Iris pigment epithelial cell (primary cell): ENCODE measurements at regions not wholly inside any gene's neighbourhood (a gene's known extent, or its start where the extent isn't known, plus 50 kb on each side); places are given as distances from the start of the nearest gene placed in this dataset.

Experiments
- DNase-seq: peaks from one replicate; pipeline ENCODE4 v3.0.0-alpha.2; 2011; ENCODE audit warnings: low read depth

DNA sequence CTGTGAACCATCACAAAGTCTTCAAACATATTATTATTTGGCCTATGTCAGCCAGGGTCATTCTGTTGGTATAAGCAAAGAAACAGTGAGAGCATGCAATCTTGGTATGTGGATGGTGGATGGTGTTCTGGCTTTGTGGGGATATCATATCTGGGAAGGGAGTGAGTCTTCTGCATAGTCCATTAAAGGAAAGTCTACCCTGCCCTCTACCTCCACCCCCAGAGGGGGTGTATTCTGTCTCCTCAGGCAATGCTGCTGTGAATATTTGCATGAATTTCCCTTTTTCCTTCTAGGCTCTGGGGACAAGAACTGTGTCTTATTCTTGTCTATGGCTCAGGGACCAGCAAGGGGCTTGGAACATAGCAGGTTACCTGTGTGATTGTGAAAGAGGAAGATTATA is 495.8 kb downstream of the PDCD6IP start:
- DNase-seq = no peak

DNA sequence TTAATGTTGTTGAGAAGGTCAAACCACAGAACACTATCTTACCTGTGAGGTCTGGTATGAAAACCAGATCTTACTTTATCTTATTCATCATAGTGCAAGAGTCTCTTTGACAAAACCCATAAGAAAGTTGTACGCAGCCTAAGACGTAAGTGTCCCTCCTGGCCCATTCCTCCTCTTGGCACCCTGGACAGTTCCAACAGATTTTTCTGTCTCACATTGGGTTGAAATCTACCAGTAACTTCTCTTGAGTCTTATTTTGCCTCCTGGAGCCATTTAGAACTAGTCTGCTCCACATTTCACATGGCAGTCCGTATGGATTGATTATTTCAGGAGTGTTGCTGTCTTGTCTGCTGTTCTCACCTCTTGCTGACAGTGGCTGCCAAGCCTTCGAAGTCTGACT is 498.4 kb downstream of the PDCD6IP start:
- no peak for DNase-seq

DNA sequence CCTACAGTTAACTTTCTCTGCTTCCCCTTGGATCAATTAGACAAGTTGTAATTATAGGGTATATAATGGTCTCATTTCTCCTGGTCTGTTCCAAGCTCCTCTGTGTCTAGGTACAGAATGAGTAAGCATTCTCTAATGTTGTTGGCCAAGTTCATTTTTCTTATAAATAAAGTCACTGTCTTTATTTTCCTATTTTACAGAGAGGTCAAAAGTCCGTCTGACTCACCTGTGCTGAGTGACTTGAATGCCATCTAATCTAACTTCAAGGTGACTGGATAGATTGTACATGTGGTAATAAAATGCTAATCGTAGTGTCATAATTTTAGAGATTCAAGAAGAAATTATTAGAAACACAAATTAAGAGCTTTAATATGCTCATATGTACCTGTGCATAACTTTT is 500.2 kb downstream of the PDCD6IP start:
- DNase-seq = no peak

DNA sequence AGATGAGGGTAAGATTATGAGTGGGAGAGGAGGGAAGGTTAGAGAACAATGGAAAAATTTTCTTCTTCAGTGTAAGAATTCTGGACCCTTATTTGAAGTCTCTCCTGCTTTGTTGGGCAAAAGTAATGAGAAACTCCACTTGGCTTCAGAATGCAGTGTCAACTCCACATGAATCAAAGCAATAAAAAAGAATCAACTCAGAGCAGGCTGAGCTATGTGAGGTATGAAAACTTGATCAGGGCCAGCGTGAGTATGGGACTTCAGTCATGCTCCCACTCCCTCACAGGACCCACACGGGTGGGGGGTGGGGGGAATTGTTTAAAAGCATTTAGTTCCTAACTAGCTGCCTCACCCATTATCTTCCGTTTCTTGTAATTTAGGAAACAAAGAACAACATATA is 502.2 kb downstream of the PDCD6IP start:
- no peak for DNase-seq

DNA sequence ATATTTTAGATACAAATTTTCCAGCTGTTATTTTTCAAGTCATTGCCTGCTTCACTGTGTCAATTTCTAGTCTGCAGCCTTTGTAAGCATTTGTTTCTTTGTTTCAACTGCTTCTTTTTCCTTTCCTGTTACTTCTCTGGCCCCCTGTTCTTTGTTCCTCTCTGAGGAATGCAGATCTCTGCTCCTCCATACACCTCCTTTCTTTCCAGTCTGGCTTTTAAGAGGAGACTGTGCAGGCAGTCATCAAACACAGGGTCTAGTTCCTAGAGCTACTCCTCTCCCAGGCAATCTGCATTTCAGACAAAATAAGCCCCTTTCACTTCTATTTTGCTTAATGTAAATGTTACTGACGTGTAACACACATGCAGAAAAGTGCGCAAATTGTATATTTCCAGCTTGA is 502.9 kb downstream of the PDCD6IP start:
- no peak for DNase-seq

DNA sequence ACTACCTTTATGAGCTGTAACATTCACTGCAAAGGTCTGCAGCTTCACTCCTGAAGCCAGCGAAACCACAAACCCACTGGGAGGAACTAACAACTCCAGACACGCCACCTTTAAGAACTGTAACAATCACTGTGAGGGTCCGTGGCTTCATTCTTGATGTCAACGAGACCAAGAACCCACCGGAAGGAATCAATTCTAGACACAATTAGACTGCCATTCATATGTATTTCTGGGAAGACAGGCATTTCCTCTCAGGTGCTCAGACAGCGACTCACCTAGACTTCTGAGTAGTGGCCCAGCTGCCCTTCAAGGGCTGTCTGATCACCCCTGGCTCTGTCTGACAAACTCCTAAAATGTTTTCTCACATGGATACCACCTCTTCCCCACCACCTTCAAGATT is 506.8 kb downstream of the PDCD6IP start:
- DNase-seq = no peak

DNA sequence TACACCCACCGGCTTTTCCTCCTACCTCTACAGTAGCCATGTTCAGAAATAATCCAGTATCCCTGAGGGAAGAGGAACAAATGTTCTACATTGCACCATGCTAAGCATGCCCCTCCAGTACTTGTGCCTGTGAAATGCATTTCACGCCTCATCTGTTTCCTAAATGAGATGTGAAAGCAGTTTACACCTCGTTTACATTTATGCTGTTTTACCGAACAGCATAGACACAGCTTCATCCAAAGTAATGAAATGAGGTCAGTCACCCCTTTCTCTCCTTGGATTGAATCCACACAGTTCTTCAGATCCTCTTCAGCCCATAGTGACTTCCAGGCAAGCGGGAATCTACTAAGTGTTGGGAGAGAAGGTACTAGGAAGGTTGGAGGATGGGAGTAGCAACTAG is 514.3 kb downstream of the PDCD6IP start:
- no peak for DNase-seq

DNA sequence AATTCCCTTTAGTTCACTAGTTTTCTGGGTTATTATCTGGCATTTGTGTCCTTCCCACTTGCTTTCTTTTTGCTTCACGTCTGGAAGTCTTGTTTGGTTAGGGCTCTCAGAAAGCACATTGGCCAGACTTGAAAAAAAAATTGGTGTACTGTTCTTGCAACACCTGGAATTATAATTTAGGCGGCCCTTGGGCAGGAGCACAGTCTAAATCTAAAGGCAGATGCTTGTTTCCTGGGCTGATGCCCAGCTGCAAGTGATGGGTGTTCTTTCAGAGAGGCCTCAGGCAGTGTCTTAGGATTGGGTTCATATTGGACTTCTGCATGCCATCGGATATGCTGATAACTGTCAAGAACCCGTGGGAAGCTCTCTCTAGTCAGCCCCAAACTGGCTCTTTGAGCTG is 521.5 kb downstream of the PDCD6IP start:
- no peak for DNase-seq

DNA sequence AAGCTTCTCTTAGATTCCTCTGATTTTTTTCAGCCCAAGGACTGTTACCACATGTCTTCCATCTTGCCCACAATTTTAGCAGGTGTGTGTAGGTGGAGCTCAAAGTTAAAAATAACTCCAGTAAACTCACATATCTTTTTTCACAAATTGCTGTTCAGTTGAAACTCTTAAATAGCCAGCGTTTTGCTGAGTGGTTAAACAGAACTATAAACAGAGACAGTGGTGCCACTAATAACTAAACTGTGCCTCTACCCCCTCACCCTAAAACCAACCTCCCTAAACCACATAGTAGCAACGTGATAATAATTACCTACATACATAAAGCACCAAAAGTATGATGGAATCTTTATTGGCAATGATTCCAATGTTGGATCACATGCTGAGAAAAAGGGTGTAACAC is 525.1 kb downstream of the PDCD6IP start:
- DNase-seq = no peak

DNA sequence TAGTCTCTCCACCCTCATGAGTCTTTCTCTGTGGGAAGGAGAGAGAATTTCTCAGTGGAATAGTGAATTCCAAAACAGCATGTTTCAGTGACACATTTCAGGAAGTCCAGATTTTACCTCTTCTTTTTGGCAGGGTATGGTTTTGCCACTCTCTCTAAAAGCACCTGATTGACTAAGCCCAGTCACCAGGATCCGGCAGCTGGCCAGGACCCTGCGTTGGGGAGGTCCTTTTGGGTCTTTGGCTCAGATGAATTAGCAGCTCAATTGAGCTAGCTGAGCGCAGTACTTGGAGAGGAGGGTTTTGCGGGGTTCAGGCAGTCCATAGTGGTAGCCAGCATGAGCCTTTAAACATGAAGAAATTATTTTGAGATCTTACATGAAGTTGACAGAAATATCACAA is 548.2 kb downstream of the PDCD6IP start:
- no peak for DNase-seq

DNA sequence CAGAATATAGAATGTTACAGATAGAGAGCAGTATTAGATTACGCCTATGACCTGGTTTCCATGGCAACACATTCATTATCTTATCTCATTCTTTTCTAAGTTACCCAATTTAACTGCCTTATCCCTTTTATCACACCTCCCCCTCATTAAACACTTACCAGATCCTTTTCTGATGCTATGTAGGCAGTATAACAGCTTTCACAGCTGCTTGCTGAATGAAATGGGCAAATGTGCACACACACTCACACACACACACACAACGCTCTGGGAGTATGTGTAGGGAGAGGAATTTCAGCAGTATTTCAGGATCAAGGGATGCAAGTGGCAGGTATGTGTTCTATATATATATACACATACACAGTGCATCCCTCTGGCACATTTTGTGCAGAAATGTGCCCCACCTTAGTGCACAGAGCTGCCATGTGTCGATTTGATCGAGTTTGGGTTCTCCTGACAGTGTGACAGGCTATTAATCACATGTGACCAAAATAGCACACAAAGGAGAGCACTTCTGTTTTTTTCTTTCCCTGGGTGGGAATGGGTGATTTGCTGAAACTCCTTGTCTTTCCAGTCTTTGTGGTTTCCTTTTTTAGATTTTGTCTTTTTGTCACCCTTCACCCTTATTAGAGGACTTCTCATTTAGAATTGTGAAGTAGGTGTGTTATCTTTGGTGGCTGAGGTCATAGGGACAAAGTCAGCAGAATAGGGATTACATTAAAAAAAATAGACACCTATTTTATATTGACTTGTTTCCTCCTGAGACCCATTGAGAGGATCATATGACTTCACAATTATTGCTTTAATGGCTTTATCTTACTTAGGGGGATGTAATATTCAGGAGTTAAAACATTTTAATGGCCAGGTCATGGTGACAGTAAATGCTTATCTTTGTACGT is 553.7 kb downstream of the PDCD6IP start:
- no peak for DNase-seq

DNA sequence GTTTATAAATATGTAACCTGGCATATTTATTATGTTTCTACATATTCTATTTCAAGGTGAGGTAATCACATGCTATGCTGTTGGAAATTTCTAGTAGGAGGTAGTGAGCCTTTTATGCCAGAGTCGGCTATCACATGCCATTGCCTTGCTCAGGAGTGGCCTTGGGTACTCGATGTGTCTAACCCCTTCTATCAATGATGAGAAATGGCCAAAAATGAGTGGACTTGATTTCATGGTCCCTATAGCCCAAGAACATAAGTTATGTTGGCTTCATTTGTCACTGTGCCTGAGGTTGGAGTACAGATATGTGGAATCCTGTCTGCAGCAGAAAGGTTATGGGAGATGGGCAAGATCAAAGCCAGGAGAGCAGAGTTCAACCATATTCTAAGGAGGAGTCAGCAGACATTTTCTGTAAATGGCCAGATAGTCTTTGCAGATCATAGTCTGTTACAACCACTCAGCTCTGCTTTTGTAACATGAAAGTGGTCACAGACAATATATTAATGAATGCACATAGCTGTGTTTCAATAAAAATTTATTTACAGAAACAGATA is 554.4 kb downstream of the PDCD6IP start:
- DNase-seq = no peak

DNA sequence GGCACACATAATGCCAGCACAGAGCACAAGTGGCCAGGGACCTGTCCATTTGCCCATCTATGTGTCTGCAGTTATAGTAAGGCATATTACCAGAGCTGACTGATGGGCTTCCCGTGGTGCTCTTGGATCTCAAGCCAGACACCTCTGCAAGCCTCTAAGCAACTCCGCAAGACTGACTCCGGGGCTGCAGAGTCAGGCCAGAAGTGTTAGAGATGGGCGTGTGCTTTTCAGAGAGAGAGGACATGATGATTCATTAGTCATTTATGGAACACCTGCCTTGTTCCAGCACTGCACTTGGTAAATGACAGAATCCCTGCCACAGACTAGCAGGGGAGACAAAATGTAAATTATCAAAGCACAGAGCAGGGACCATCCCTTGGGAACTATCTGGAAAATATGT is 559.0 kb downstream of the PDCD6IP start:
- no peak for DNase-seq

DNA sequence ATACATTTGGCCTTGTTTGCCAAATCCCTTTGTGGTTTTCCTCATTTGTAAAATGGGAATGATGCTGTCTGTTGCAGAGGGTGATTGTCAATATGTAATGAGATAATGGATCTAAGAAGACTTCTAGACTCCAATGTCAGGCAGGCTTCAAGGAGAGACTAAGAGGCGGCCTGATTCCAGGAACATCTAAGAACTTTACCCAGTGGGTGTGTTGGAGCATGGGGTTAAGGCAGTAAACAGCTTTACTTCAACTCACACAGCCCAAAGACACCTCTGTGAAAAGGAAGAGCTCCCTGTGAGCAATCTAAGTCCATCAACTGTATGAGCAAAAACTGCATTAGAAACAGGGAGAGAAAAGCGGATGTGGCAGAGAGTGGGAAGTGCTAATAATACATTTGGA is 560.6 kb downstream of the PDCD6IP start:
- DNase-seq = no peak

DNA sequence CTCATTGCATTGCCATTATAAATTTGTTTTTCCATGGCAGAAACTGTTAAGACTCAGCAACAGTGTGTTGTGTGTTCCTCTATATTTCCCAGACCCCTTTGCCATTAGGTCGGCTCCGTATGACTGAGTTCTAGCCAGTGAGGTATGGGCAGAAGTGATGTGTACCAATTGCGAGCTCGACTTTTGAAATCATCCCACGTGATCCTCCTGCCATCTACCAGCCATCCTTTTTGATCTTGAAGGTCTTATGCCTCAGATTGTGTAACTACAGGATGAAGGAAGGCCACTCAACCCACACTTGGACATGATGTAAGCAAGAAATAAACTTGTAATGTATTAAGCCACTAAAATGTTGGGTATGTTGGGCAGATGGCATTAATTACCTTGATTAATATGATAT is 562.3 kb downstream of the PDCD6IP start:
- DNase-seq = no peak

DNA sequence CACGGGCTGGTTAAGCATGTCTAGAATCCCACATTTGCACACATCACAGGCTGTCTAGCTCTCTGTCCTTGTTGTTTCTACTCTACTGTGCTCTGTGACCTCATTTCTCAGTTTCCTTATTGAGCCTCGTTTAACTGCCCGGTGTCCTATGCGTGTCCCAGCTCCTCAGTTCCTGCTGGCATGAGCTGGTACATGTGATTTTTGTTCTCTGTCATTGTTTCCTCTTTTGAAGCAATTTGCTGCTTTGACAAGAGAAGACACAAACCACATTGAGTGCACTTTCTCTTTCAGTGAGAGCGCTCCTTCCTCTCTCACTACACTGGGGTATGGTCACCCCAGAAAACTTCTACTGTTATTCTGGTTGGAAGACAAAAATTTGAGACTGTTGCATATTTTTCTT is 563.5 kb downstream of the PDCD6IP start:
- DNase-seq = no peak

DNA sequence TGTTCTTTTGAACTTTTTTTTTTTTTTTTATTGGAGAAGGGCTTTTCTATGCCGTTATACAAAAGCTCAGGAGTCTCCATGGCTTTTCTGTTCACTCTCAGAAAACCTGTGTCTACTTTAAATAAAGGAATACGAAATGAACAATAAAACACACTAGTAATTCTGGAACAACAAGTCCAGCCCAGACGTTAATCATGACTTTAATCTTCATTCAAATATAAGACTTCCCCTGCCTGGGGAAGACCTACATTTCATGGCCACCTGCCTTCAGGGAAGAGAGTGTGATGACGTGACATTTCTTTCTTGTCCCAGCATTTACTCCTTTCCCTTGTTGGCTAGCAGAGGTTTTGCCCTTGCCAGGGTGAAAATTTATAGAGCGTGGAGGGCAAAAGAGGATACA is 564.5 kb downstream of the PDCD6IP start:
- DNase-seq = no peak

DNA sequence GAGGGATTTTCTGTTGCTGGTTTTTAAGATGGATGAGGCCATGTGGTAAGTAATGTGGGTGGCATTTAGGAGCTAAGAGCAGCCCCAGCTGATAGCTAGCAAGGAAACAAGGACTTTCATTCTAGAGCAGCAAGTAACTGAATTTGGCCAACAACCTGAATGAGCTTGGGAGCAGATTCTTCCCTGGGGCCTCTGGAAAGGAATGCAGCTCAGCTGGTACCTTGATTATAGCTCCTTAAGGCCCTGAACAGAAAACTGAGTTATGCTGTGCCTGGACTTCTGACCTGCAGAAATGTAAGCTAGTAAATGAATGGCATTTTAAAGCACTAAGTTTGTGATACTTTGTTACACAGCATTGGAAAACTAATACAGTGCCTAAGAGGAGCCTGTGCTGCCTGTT is 565.5 kb downstream of the PDCD6IP start:
- no peak for DNase-seq

DNA sequence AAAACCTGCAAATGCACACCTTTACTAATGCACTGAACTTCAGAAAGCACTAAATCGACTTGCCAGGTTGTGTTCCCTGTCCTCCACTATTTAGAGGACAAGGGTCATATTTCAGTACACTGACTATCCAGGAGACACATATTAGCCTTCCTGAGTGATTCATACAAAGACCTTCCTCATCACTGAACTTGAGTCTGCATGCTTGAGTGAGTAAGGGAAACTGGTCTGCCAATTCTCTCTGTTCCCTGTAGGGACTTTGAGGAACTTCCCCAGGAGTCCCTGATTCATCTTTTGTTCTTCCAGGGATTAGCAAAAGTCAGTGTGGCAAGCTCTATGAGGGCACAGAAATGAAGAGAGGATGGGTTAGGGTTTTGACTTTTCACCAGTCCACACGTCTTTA is 565.9 kb downstream of the PDCD6IP start:
- peak; percentile 33 for DNase-seq

DNA sequence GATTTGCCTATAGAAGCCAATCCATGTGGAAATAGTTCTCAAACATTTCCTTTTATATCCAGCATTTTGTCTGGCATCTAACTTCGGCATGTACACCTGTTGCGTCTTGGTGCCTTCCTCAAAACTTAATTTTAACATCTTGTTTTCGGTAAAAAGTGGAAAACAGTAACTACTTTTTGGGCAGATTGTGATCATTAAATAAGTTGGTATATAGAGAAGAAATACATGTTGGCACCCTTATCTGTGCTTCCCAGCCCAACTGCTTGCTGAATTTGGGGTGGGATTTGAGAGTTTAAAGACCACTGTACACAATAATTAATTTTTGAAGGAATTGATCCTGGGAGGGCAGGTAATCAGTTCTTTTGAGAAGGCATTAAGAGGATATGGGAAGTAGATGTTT is 566.8 kb downstream of the PDCD6IP start:
- DNase-seq = no peak

DNA sequence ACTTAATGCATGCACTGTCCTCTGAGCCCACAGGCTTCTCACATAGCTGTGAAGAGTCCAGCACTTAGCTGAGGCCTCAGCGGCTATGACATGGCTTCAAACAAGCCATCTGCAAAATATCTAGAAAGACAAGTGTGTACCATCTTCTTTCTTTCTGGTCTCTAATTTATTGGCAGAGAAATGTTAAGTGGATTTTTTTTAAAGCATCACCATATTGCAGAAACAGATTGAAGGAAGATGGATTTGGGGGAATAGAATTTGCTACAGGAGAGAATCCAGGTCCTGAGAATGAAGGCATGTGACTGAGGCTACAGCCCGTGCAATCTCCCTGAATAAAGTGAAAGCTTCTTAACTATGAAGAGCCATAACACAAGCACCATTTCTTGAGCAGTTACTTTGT is 567.3 kb downstream of the PDCD6IP start:
- no peak for DNase-seq

DNA sequence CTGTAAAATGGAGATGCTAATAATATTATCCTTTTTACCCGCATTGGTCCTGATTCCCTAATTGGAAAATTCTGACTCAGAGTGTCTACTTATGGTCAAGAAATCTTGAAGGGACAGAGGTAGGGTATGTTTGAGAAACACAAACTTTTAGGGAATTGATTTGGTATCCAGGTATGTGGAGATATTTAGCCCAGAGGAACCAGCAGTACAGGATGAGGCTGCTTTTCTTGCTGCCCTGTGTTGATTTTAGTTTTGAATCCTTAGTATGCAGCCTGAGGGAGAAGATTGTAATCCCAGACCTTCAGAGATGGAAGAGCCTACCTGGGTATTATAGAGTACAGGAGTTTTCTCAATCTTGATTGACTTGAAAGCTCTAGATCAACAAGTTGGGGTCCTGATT is 569.1 kb downstream of the PDCD6IP start:
- no peak for DNase-seq

DNA sequence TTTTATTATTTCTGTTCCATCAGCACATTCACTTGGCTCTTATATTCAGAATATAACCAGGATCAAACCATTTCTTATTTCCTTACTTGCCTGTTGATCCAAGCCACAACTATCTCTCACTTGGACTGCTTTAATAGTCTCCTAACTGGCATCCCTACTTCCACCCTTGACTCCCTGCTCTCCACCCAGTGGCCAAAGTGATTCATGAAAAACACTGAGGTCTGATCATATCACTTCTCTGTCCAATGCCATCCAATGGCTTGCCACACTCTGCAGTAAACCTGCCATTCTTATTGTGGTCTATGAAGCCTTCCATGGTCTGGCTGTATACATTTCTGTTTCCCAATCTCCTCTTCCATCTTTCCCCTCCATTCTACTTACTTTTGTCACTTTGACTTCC is 576.1 kb downstream of the PDCD6IP start:
- DNase-seq = no peak

DNA sequence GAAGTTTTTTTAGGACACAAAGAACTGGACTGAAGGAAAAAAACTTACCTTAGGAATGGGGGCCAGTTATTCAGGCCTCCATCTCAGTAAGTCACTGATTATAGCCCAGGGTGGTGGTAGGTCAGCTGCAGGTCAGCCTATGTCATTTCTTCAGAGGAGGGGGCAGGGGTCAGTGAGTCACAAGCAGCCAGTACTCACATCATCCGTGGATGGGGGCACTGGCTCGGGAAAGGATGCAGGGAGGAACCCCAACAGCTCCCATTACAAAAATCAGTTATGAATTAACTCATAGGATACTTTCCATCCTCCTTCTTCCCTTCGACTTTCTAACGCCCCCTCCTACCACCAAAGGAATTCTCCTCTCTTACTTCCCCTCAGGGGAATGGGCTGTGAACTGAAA is 578.3 kb downstream of the PDCD6IP start:
- DNase-seq = no peak
